Calu3 (cell line): ENCODE measurements at regions not wholly inside any gene's neighbourhood (a gene's known extent, or its start where the extent isn't known, plus 50 kb on each side); places are given as distances from the start of the nearest gene placed in this dataset.

Experiments
- BruUV-seq: library from RNA; stranded (reverse); fragments of 400-500 nt; replicated peaks from 2 replicates; lab custom pipeline; 2021; lab: Mats Ljungman, UMichigan
- CTCF ChIA-PET: fragments of 300-600 bp; sonication (Branson Sonifier 250); formaldehyde crosslinking; loops from one replicate; lab custom pipeline; 2022; ENCODE audit warnings: antibody characterized with exemption; lab: Charles Lee
- DNase-seq: peaks from one replicate; pipeline ENCODE4 v3.0.0; 2022
- H3K27ac Mint-ChIP-seq: one replicate; pipeline ENCODE4 v1.8.0; 2022; ENCODE audit warnings: mixed read lengths; ENCODE audit not compliant: unreplicated experiment
- H3K27me3 Mint-ChIP-seq: one replicate; pipeline ENCODE4 v1.8.0; 2022; ENCODE audit warnings: mixed read lengths; ENCODE audit not compliant: unreplicated experiment
- H3K36me3 Mint-ChIP-seq: one replicate; pipeline ENCODE4 v1.8.0; 2022; ENCODE audit warnings: mild to moderate bottlenecking, moderate library complexity, mixed read lengths; ENCODE audit not compliant: insufficient read depth, unreplicated experiment
- H3K4me1 Mint-ChIP-seq: one replicate; pipeline ENCODE4 v1.8.0; 2022; ENCODE audit warnings: mild to moderate bottlenecking, low read depth, mixed read lengths; ENCODE audit not compliant: unreplicated experiment
- H3K4me3 Mint-ChIP-seq: one replicate; pipeline ENCODE4 v1.8.0; 2022; ENCODE audit warnings: mild to moderate bottlenecking, low read depth, moderate library complexity, mixed read lengths; ENCODE audit not compliant: unreplicated experiment
- H3K9me3 Mint-ChIP-seq: one replicate; pipeline ENCODE4 v1.8.0; 2022; ENCODE audit warnings: low read depth, mixed read lengths; ENCODE audit not compliant: unreplicated experiment
- intact Hi-C: fragments of 100-400 bp; cut with micrococcal nuclease; formaldehyde crosslinking; loops from one replicate; pipeline ENCODE4 v1.10.0; 2022; ENCODE audit not compliant: unreplicated experiment
- TF ChIP-seq, protein P1 (sequence below): fragments of 200-600 bp; IDR thresholded peaks from one replicate; pipeline ENCODE4 v1.8.0; 2022; ENCODE audit warnings: antibody characterized with exemption; ENCODE audit not compliant: unreplicated experiment

DNA sequence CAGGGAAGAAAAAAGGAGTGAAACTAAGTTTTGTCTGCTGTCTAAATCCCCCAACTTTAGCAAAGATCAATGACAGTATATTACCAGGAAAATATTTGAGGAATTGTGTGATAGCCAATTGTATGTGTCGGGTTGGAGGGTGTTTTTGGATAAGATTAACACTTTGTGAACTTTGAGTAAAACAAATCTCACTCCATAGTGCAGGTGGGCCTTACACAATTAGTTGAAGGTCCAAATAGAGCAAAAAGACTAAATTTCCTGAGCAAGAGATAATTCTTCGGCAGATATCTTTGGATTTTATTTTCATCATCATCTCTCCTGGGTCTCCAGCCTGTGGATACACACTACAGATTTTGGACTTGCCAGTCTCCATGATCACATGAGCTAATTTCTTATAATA, 152.8 kb upstream of the CWC22 start:
- Mint-ChIP-seq H3K4me1 (no peaks in the 10 kb centered on the region), H3K27ac (no peak overlapping the region), H3K27me3 (no peaks in the 10 kb centered on the region), H3K36me3 (no peaks in the 10 kb centered on the region), H3K9me3 (no peaks in the 10 kb centered on the region), H3K4me3 (no peak overlapping the region)
- no peak for DNase-seq
- TF ChIP-seq, protein P1, sequence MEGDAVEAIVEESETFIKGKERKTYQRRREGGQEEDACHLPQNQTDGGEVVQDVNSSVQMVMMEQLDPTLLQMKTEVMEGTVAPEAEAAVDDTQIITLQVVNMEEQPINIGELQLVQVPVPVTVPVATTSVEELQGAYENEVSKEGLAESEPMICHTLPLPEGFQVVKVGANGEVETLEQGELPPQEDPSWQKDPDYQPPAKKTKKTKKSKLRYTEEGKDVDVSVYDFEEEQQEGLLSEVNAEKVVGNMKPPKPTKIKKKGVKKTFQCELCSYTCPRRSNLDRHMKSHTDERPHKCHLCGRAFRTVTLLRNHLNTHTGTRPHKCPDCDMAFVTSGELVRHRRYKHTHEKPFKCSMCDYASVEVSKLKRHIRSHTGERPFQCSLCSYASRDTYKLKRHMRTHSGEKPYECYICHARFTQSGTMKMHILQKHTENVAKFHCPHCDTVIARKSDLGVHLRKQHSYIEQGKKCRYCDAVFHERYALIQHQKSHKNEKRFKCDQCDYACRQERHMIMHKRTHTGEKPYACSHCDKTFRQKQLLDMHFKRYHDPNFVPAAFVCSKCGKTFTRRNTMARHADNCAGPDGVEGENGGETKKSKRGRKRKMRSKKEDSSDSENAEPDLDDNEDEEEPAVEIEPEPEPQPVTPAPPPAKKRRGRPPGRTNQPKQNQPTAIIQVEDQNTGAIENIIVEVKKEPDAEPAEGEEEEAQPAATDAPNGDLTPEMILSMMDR, result no peak
- CTCF ChIA-PET, result no interaction called here
- intact Hi-C loops, result no loop called here
- BruUV-seq, result no TSS peak

DNA sequence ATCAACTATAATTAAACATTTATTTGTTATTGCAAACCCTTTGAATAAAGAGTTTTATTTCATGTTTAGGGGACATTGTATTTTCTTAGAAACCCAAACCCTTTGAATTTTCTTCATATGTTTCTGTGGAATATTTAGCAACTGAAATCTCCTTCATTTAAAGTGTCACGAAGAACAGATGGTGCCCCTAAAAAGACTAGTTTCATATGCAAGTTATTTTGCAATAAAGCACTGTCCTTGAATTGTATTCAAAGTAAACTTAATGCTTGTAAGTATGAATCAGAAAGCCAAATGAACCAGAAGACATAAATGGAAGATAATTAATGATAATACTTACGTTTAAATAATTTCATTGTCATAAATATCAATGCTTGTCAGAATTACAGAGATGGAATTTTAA, 151.9 kb upstream of the CWC22 start:
- no peak overlapping the region for H3K27ac Mint-ChIP-seq
- H3K9me3 Mint-ChIP-seq, result no peaks in the 10 kb centered on the region
- BruUV-seq, result no TSS peak
- H3K36me3 Mint-ChIP-seq, result no peaks in the 10 kb centered on the region
- CTCF ChIA-PET, result no interaction called here
- H3K4me3 Mint-ChIP-seq, result no peak overlapping the region
- H3K27me3 Mint-ChIP-seq, result no peaks in the 10 kb centered on the region
- intact Hi-C loops, result no loop called here
- TF ChIP-seq, protein P1, result no peak
- no peak for DNase-seq
- H3K4me1 Mint-ChIP-seq, result no peaks in the 10 kb centered on the region

DNA sequence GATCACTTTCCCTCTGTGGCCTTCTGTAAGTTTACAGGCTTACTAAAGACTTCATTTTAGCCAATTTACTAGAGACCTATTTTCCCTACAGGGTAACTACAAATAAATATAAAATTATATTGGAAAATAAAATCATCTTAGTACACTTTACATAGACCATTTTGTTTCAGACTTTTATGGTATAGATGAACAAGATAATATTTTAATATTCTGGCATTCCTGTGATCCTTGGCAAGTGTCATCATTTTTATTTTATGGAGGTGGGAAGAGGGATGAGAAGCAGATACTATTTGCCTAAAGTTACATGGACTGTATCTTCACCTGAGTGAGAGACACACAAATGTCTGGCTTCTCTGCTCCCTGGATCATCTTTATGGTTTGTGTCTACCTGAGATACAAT, 149.6 kb upstream of the CWC22 start:
- CTCF ChIA-PET, result no interaction called here
- no peak for DNase-seq
- BruUV-seq, result no TSS peak
- TF ChIP-seq, protein P1, result no peak
- no peaks in the 10 kb centered on the region for H3K9me3 Mint-ChIP-seq
- H3K27ac Mint-ChIP-seq, result no peak overlapping the region
- intact Hi-C loops, result no loop called here
- H3K4me3 Mint-ChIP-seq, result no peak overlapping the region
- H3K36me3 Mint-ChIP-seq, result no peaks in the 10 kb centered on the region
- no peaks in the 10 kb centered on the region for H3K4me1 Mint-ChIP-seq
- H3K27me3 Mint-ChIP-seq, result no peaks in the 10 kb centered on the region

DNA sequence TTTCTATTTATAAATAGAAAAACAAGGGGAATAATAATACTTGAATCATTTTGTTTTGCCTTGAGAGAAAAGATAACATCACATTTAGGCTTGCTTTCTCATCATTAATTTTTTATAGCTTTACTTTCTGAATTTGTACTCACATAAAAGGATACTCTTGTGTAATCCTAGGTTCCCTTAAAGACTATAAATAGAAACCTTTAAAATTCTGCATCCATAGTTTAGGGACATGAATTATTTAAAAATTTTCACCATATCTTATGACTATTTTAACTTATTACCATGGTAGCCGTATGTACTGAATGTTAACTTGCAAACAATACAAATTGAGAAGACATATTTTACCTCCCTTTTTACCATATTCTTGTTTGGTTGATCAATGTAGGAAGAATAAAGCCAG, 143.5 kb upstream of the CWC22 start:
- Mint-ChIP-seq H3K4me1 (no peaks in the 10 kb centered on the region), H3K27me3 (no peaks in the 10 kb centered on the region), H3K4me3 (no peak overlapping the region), H3K27ac (no peak overlapping the region), H3K9me3 (no peaks in the 10 kb centered on the region), H3K36me3 (no peaks in the 10 kb centered on the region)
- TF ChIP-seq, protein P1, result no peak
- BruUV-seq, result no TSS peak
- intact Hi-C loops, result no loop called here
- CTCF ChIA-PET, result no interaction called here
- DNase-seq, result no peak
